IMR-90 (cell line): ENCODE measurements at regions not wholly inside any gene's neighbourhood (a gene's known extent, or its start where the extent isn't known, plus 50 kb on each side); places are given as distances from the start of the nearest gene placed in this dataset.

Experiments used
- ATAC-seq: fragments of 200-7000 bp; cut with Tn5 transposase; 2 replicates; pipeline ENCODE4 v1.9.1; 2020; ENCODE audit warnings: low read depth, mild to moderate bottlenecking, moderate library complexity
- BruUV-seq: library from RNA; stranded (reverse); fragments of 400-500 nt; replicated peaks from 2 replicates; lab custom pipeline; 2021; lab: Mats Ljungman, UMichigan
- CTCF ChIA-PET: fragments of 300-600 bp; formaldehyde crosslinking; extraction: SDS; loops from one replicate; lab custom pipeline; 2021; ENCODE audit warnings: antibody characterized with exemption; lab: Yijun Ruan, JAX
- POLR2A ChIA-PET: fragments of 300-600 bp; sonication (Branson Sonifier 250); formaldehyde crosslinking; loops from one replicate; lab custom pipeline; 2022; ENCODE audit warnings: antibody characterized with exemption; ENCODE audit not compliant: unreplicated experiment; lab: Charles Lee
- DNase-seq: peaks from one replicate; pipeline ENCODE4 v3.0.0; 2013
- H2AFZ ChIP-seq: replicated peaks from 2 replicates; pipeline ENCODE3; 2013; ENCODE audit warnings: low read length, mild to moderate bottlenecking; ENCODE audit not compliant: poor library complexity
- H2AK5ac ChIP-seq: 2 replicates; pipeline ENCODE4 v1.6.1; 2013; ENCODE audit warnings: low read depth, low read length, inconsistent platforms
- H2AK9ac ChIP-seq: replicated peaks from 2 replicates; pipeline ENCODE3; 2013; ENCODE audit warnings: mild to moderate bottlenecking, low read depth, low read length, moderate library complexity; ENCODE audit not compliant: poor library complexity
- H2BK120ac ChIP-seq: 2 replicates; pipeline ENCODE4 v1.6.1; 2013; ENCODE audit warnings: low read depth, low read length, inconsistent platforms
- H2BK15ac ChIP-seq: 3 replicates; pipeline ENCODE4 v1.6.1; 2013; ENCODE audit warnings: low read depth, low read length, inconsistent platforms
- H2BK20ac ChIP-seq: 2 replicates; pipeline ENCODE4 v1.6.1; 2013; ENCODE audit warnings: low read depth, mild to moderate bottlenecking, inconsistent platforms, low read length, moderate library complexity
- H2BK5ac ChIP-seq: 2 replicates; pipeline ENCODE4 v1.6.1; 2013; ENCODE audit warnings: mild to moderate bottlenecking, low read depth, low read length, inconsistent platforms; ENCODE audit not compliant: poor library complexity, severe bottlenecking
- H3K14ac ChIP-seq: replicated peaks from 2 replicates; pipeline ENCODE4 v1.6.1; 2013; ENCODE audit warnings: low read depth, low read length, inconsistent platforms
- H3K18ac ChIP-seq: 2 replicates; pipeline ENCODE4 v1.6.1; 2013; ENCODE audit warnings: low read depth, low read length, control low read depth
- H3K23ac ChIP-seq: 2 replicates; pipeline ENCODE4 v1.6.1; 2013; ENCODE audit warnings: low read depth, low read length, inconsistent platforms
- H3K27ac ChIP-seq: 2 replicates; pipeline ENCODE4 v1.5.1; 2013; ENCODE audit warnings: mild to moderate bottlenecking, control low read depth, low read length; ENCODE audit not compliant: insufficient read depth
- H3K27me3 ChIP-seq: 2 replicates; pipeline ENCODE4 v1.6.1; 2013; ENCODE audit warnings: low read length; ENCODE audit not compliant: control insufficient read depth, insufficient read depth
- H3K36me3 ChIP-seq: 2 replicates; pipeline ENCODE4 v1.6.1; 2013; ENCODE audit warnings: low read length, mixed read lengths; ENCODE audit not compliant: control insufficient read depth, insufficient read depth
- H3K4ac ChIP-seq: 2 replicates; pipeline ENCODE4 v1.6.1; 2013; ENCODE audit warnings: low read depth, low read length, inconsistent platforms
- H3K4me1 ChIP-seq: 2 replicates; pipeline ENCODE4 v1.6.1; 2013; ENCODE audit warnings: low read length, mixed read lengths; ENCODE audit not compliant: control insufficient read depth, insufficient read depth
- H3K4me2 ChIP-seq: 2 replicates; pipeline ENCODE4 v1.6.1; 2013; ENCODE audit warnings: low read depth, mild to moderate bottlenecking, control low read depth, low read length, moderate library complexity
- H3K4me3 ChIP-seq: 2 replicates; pipeline ENCODE4 v1.5.1; 2013; ENCODE audit warnings: low read depth, mild to moderate bottlenecking, control low read depth, low read length, moderate library complexity; ENCODE audit not compliant: insufficient read depth
- H3K56ac ChIP-seq: 2 replicates; pipeline ENCODE4 v1.6.1; 2013; ENCODE audit warnings: low read length, inconsistent platforms; ENCODE audit not compliant: insufficient read depth; ENCODE audit errors: extremely low read depth
- H3K79me1 ChIP-seq, 2 experiments: 2 replicates each; pipeline ENCODE4 v1.6.1; 2013; ENCODE audit warnings: low read length in 2 of 2, inconsistent platforms in 1 of 2, low read depth in 1 of 2
- H3K9ac ChIP-seq: 2 replicates; pipeline ENCODE4 v1.6.1; 2013; ENCODE audit warnings: low read depth, low read length, control low read depth
- H3K9me1 ChIP-seq: 2 replicates; pipeline ENCODE4 v1.6.1; 2013; ENCODE audit warnings: low read length, inconsistent platforms; ENCODE audit not compliant: insufficient read depth
- H3K9me3 ChIP-seq: 2 replicates; pipeline ENCODE4 v1.6.1; 2013; ENCODE audit warnings: low read length; ENCODE audit not compliant: control insufficient read depth, insufficient read depth
- H4K20me1 ChIP-seq: 2 replicates; pipeline ENCODE4 v1.6.1; 2013; ENCODE audit warnings: low read length, inconsistent platforms; ENCODE audit not compliant: insufficient read depth
- H4K5ac ChIP-seq: 2 replicates; pipeline ENCODE4 v1.6.1; 2013; ENCODE audit warnings: mild to moderate bottlenecking, low read depth, low read length, control low read depth
- H4K8ac ChIP-seq, 2 experiments: 2 replicates each; pipeline ENCODE4 v1.6.1; 2013; ENCODE audit warnings: low read depth in 2 of 2, low read length in 2 of 2, control low read depth in 1 of 2, inconsistent platforms in 1 of 2
- H4K91ac ChIP-seq: 2 replicates; pipeline ENCODE4 v1.6.1; 2013; ENCODE audit warnings: low read depth, low read length, inconsistent platforms; ENCODE audit not compliant: insufficient read depth
- BHLHE40 ChIP-seq: fragments of 150-350 bp; IDR thresholded peaks from 2 replicates; pipeline ENCODE4 v1.6.1; 2016; ENCODE audit warnings: mild to moderate bottlenecking, low read depth, low read length
- CEBPB ChIP-seq: IDR thresholded peaks from 2 replicates; pipeline ENCODE4 v1.6.1; 2012; ENCODE audit warnings: low read depth, low read length, improper control_type of control experiment
- CHD1 ChIP-seq: IDR thresholded peaks from 2 replicates; pipeline ENCODE4 v1.6.1; 2012; ENCODE audit warnings: low read depth, low read length, improper control_type of control experiment
- FOS ChIP-seq: fragments of 150-350 bp; IDR thresholded peaks from 2 replicates; pipeline ENCODE4 v1.6.1; 2016; ENCODE audit warnings: low read depth, low read length
- MAFK ChIP-seq: IDR thresholded peaks from 2 replicates; pipeline ENCODE4 v1.6.1; 2012; ENCODE audit warnings: low read depth, low read length, improper control_type of control experiment
- MAZ ChIP-seq: IDR thresholded peaks from 2 replicates; pipeline ENCODE4 v1.6.1; 2012; ENCODE audit warnings: low read depth, mild to moderate bottlenecking, low read length, improper control_type of control experiment, moderate library complexity, borderline replicate concordance
- MXI1 ChIP-seq: IDR thresholded peaks from 2 replicates; pipeline ENCODE4 v1.6.1; 2012; ENCODE audit warnings: low read depth, mild to moderate bottlenecking, low read length, moderate library complexity, borderline replicate concordance
- NFE2L2 ChIP-seq: fragments of 150-350 bp; IDR thresholded peaks from 2 replicates; pipeline ENCODE4 v1.6.1; 2016; ENCODE audit warnings: low read depth, mild to moderate bottlenecking, low read length
- POLR2A ChIP-seq: IDR thresholded peaks from 2 replicates; pipeline ENCODE4 v1.6.1; 2012; ENCODE audit warnings: mild to moderate bottlenecking, low read depth, low read length
- RAD21 ChIP-seq: IDR thresholded peaks from 2 replicates; pipeline ENCODE4 v1.6.1; 2012; ENCODE audit warnings: low read length, improper control_type of control experiment
- RCOR1 ChIP-seq: IDR thresholded peaks from 2 replicates; pipeline ENCODE4 v1.6.1; 2012; ENCODE audit warnings: mild to moderate bottlenecking, low read length, improper control_type of control experiment; ENCODE audit not compliant: insufficient replicate concordance
- RFX5 ChIP-seq: IDR thresholded peaks from 2 replicates; pipeline ENCODE4 v1.8.0; 2012; ENCODE audit warnings: low read depth, mild to moderate bottlenecking, low read length, moderate library complexity
- WGBS, 2 experiments: methylation state at CpG; one replicate each; pipeline versions ENCODE4 v1.1.5 to v1.1.7; 2013; ENCODE audit warnings: missing lambda C conversion rate in 2 of 2; ENCODE audit not compliant: insufficient read length in 1 of 2; ENCODE audit errors: extremely low coverage in 2 of 2; 5-methylcytosine and 5-hydroxymethylcytosine counted together
- dilution Hi-C: fragments of 300-500 bp; cut with HindIII; formaldehyde crosslinking; loops from one replicate; pipeline ENCODE4 v1.14.3; 2018; ENCODE audit warnings: low sequenced_read_pairs; ENCODE audit not compliant: unreplicated experiment
- in situ Hi-C: fragments of 300-500 bp; cut with MboI; formaldehyde crosslinking; loops from 3 replicates; pipeline ENCODE4 v1.14.3; 2019; ENCODE audit warnings: low sequenced_read_pairs, inconsistent platforms, mixed read lengths
- intact Hi-C: fragments of 100-400 bp; cut with micrococcal nuclease; formaldehyde crosslinking; loops from 2 replicates; pipeline ENCODE4 v1.10.0; 2022
- TF ChIP-seq, protein P1 (sequence below): fragments of 150-350 bp; IDR thresholded peaks from 2 replicates; pipeline ENCODE4 v1.6.1; 2016; ENCODE audit warnings: low read depth, mild to moderate bottlenecking, low read length, moderate library complexity, borderline replicate concordance
- TF ChIP-seq, protein P2 (sequence below): fragments of 150-350 bp; IDR thresholded peaks from 2 replicates; pipeline ENCODE4 v1.6.1; 2017; ENCODE audit warnings: mild to moderate bottlenecking, antibody characterized with exemption, low read length, low read depth

DNA sequence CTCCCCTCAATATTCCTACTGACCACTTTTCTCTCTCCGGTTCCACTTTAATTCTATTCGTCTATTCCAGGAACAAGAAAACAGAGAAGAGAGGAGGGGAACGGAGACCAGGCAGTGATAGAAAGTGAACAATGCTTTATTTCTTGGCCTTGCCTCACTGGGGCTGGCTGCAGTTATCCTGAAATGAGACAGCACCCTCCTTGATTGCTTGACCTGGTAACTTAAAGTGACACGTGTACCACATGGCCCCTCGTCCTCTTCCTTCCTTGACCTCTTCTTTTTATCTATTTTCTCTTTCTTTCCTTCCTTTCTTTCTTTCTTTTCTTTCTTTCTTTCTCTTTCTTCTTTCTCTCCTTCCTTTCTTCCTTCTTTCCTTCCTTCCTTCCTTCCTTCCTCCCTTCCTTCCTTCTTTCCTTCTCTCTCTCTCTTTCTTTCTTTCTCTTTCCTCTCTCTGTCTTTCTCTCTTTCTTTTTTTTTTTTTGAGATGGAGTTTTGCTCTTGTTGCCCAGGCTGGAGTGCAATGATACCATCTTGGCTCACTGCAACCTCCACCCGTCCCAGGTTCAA is 52.8 kb upstream of the CLMP start (continued):
- no peak for TF ChIP-seq FOS

DNA sequence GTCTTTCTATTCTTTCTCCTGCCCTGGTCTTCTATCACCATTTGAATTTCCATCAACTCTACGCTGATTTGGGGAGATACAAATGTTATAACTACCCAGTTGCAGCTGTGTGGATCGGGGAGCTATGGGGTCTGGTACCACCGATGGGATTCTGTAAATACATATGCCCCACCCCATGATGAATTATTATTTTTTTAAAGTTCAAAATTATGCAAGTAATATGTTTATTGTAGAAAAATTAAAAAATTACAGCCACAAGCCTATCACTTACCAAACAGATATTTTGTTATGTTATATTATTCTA is 52.4 kb upstream of the CLMP start:
- Histone ChIP-seq H2BK20ac (no peak overlapping the region), H3K9me3 (no peaks in the 10 kb centered on the region), H2AFZ (no peak overlapping the region), H2AK9ac (no peak overlapping the region), H3K27ac (no peak overlapping the region), H3K79me1 (0 out of 4 replicates have a peak, but pooled peaks cover 0 to 5% of the 10 kb centered on the region in 2 experiments), H3K4ac (no peak overlapping the region), H4K20me1 (no peaks in the 10 kb centered on the region), H4K5ac (no peak overlapping the region), H3K4me1 (peaks cover 23% of the 10 kb centered on the region), H3K9ac (no peak overlapping the region), H3K14ac (no peak overlapping the region), H3K4me3 (no peak overlapping the region), H2BK120ac (peak overlapping the region; percentile 23; the same call in 1 of the 2 replicates), H4K91ac (no peak overlapping the region), H3K9me1 (peaks cover 6% of the 10 kb centered on the region), H3K27me3 (no peaks in the 10 kb centered on the region), H2BK5ac (no peak overlapping the region), H3K4me2 (no peak overlapping the region), H3K56ac (no peak overlapping the region), H4K8ac (0 out of 4 replicates have a peak overlapping the region, but pooled peaks of 1 of the 2 experiments have one; percentile 10), H3K23ac (no peak overlapping the region), H2AK5ac (no peak overlapping the region), H2BK15ac (no peak overlapping the region; the same call in 2 of the 3 replicates), H3K36me3 (no peaks in the 10 kb centered on the region), H3K18ac (no peak overlapping the region)
- ATAC-seq, result no peak
- ChIA-PET POLR2A (interaction anchor here (1.1 kb wide), 1 partner anchor 185 kb away, joined by 3 read pairs; the partner anchor contains the start of gene HSPA8), CTCF (interaction anchor here (0.7 to 2.4 kb wide), 28 partner anchors 9 to 384 kb away, joined by 3 to 42 read pairs (median 6); partner anchors contain the start of gene CLMP)
- no CpG with 5 or more reads among the region's 3 CpGs for WGBS, 2 experiments
- dilution Hi-C loops, result no loop called here
- no peak for DNase-seq
- in situ Hi-C loops, result loop anchor here (5.0 to 10.0 kb wide), 2 partner anchors 73 to 135 kb away; no protein-coding TSS in a partner anchor
- intact Hi-C loops, result loop anchor here (1.0 to 2.0 kb wide), 5 partner anchors 53 to 185 kb away; partner anchors contain the start of genes CLMP and HSPA8
- no TSS peak for BruUV-seq
- TF ChIP-seq MAZ (no peak), RFX5 (no peak), RCOR1 (no peak), POLR2A (no peak), MXI1 (no peak), CEBPB (no peak), RAD21 (no peak), MAFK (no peak), BHLHE40 (no peak), CHD1 (no peak), FOS (no peak), NFE2L2 (no peak)
- TF ChIP-seq, protein P1, sequence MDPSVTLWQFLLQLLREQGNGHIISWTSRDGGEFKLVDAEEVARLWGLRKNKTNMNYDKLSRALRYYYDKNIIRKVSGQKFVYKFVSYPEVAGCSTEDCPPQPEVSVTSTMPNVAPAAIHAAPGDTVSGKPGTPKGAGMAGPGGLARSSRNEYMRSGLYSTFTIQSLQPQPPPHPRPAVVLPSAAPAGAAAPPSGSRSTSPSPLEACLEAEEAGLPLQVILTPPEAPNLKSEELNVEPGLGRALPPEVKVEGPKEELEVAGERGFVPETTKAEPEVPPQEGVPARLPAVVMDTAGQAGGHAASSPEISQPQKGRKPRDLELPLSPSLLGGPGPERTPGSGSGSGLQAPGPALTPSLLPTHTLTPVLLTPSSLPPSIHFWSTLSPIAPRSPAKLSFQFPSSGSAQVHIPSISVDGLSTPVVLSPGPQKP, result no peak
- TF ChIP-seq, protein P2, sequence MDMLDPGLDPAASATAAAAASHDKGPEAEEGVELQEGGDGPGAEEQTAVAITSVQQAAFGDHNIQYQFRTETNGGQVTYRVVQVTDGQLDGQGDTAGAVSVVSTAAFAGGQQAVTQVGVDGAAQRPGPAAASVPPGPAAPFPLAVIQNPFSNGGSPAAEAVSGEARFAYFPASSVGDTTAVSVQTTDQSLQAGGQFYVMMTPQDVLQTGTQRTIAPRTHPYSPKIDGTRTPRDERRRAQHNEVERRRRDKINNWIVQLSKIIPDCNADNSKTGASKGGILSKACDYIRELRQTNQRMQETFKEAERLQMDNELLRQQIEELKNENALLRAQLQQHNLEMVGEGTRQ, result no peak
